NCI-H2196 (cell line): ENCODE measurements at regions not wholly inside any gene's neighbourhood (a gene's known extent, or its start where the extent isn't known, plus 50 kb on each side); places are given as distances from the start of the nearest gene placed in this dataset.

Experiments used
- DNase-seq: peaks from one replicate; lab custom pipeline; 2025; ENCODE audit not compliant: unreplicated experiment; lab: John Stamatoyannopoulos, UW

DNA sequence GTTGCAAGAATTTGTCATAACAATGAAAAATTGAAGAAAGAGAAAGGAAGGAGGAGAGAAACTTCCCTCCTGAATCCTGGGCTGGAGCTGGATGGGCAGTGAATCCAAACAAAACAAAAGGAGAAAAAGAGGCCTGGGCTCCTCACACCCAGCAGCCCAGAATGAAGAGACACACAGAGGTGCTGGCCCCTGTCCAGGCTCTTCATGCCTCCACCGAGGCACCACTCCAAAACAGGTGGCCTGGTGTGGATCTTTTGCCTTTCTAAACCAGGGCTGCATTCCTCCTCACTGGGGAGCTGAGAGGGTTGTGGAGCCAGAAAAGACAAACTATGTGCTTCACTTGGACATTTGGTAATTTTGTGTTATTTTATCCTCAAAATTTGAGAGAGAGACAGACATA, 76.0 kb downstream of the FAM124B start:
- DNase-seq: no peak

DNA sequence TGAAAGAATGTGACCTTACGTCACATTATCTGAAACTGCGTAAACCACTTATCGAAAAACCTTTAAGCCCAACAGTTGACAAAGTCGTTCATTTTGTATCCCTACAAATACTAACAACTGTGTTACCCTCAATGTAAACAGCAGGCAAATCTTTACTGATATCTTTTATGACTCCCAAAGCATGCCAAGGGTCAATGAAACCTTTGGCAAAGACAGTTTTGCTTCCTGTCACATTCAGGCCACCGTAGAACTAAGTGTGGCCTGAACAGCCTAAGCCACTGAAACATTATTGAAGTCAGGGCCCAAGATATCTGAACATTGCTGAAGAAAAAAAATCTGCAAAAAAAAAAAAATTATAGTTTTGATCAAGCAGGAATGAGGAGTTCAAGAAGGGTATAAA, 77.3 kb downstream of the FAM124B start:
- DNase-seq: no peak

DNA sequence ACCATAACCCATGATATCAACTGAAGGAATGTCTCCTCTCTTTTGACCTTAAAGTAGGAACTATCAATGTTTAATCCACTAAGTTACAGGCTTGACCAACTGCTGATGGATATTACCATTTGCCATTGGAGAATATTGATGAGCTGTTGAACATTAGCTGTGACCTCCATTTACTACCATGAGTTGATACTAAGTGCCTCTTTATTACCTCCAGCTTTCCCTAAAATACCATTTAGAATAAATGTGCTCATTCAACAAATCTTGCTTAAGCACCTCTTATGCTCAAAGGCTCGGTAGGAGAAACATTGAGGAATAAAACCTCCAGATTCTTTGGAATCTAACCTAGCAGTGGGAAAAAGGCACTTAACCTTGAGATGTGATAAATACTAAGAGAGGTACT, 81.2 kb downstream of the FAM124B start:
- no peak for DNase-seq

DNA sequence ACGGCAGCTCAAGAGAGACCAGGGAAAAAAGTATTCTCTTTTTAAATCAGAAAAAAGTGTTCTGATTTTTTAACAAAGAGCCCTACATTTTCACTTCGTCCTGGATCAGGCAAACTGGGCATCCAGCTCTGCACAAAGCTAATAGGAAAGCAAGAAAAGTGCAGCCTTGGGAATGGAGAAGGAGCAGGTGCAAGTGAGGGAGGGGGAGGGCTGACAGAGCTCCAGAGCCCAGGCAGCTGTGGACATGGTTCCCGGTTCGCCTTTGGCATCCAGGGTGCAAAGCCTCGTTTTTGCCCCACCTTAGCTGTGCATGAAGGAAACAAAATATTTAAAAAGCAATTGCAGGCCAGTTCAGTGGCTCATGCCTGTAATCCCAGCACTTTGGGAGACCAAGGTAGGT, 82.2 kb downstream of the FAM124B start:
- DNase-seq: no peak

DNA sequence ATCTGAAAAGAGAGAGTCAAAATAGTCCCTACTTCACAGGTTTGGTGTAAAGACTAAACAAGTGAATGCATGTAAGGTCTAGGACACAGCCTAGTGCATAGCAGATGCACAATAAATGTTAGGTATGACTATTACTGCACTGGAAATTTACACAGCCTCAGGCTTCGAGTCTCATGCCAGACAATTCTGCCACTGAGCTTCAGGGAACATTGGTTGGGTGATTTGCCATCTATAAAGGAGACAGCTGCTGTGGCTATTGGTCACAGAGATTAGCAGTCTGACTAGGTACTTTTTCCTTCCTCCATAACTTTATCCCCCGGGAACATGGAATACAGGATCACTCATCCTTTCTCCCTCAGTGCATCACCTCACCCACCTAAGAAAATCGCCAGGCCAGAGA, 89.2 kb downstream of the FAM124B start:
- DNase-seq: no peak

DNA sequence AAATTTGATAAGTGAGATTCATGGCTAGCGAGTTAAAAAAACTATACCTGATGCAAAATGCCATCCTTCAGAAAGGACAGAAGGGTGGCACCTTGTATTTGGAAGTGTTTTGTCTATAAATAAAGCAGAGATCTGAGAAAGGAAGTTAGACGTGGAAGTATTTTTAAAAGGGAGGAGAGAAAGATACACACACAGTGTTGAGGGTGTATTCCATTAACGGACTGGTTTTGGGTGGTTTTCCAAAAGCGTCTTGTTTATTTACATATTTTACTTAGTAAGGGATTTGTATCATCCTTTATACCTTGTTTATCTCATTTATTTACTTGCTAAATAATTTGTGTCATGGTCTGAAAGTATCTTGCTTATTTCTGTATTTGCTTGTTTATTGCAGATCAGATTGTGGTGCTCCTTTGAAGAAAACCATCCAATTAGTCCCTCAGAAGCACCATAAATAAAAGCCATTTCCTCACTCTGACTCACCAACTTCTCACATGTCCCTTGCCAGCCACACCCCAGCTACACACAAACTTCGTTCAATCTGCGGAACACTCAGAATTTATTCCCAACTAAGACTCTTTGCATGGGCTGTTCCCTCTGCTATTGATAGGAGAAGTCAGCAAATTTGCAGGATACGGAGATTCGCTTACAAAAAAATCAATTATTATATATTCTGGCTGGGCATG, 90.8 kb downstream of the FAM124B start:
- DNase-seq: no peak

DNA sequence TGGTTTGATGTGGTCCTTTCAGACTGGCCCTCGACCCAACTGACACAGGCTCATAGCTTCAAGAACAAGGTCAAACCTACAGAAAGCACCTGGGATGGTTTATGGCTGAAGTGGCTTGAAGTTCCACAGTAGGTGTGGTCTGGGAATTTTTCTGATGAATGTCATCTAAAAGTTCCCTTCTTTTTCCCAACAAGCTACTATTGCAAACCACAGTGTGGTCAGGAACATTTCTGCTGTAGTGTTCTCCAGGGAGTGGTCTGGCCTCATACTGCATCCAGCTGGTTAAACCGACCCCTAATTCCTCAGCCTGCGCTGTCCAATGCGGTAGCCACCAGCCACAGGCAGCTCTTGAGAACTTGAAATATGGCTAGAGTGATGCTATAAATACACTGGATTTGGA, 92.7 kb downstream of the FAM124B start:
- DNase-seq: no peak

DNA sequence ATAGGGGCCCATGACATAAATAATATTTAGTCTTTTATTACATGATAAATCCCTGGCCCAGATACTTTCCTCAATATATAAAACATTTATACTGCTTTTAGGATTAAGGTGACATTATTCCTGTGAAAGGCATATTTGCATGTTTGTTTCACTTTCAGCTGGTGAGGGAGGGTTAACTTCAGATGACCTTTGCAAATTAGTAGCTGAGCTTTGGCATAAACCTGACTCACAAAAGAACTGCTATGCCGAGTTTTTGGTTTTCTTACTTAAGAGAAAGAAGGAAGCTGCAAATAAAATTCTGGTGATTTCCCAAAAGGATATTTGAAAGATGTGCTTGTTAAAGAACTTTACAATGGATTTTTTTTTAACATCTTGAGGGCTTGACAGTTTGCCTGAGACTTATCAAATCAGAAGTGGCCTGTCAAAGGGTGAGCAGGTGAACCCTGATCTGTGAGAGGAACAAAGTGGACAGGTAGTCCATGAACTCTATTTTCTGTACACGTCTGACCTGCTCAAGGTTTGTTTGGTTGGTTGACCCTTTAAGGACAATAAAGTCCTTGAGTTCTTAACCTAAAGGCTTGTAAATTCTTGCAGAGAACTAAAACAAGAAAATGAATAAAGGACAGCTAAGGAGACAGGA, 93.5 kb downstream of the FAM124B start:
- no peak for DNase-seq

DNA sequence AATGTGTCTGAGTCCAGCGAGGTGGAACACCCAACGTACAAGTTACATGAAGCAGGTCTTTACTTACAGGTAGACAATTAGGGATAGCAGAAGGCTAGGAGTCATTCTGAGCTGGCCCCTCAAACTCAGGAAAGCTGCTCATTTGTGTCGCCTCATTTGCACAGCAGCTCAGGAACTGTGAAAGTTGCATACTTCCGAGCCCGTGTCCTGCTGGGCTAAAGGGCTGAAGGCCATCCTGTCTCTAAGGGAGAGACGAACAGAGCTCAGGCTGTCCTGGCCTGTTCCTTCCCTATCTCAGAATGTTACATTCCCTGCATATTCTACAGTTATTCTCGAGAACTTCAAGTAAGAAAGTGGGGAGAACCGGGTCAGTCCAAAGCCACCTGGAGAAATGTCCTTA, 99.0 kb downstream of the FAM124B start:
- no peak for DNase-seq

DNA sequence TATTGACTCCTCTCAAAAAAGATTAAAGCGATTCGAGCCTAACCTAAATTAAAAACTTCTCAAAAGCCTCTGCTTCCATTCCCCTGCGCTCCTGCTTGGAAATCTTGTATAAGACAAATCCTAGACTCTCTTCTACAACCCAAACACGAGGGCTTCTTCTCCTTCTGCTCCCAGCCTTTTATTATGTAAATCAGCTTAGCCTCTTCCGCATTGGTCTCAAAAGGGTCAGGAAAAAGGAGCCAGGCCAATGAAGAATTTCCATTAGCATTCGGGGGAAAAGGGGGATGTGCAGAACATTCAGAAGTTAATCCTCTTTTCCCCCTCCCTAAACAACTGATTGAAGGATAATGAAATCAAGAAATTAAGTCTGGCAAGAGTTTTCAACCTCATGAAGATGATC, 107.9 kb downstream of the FAM124B start:
- DNase-seq: no peak

DNA sequence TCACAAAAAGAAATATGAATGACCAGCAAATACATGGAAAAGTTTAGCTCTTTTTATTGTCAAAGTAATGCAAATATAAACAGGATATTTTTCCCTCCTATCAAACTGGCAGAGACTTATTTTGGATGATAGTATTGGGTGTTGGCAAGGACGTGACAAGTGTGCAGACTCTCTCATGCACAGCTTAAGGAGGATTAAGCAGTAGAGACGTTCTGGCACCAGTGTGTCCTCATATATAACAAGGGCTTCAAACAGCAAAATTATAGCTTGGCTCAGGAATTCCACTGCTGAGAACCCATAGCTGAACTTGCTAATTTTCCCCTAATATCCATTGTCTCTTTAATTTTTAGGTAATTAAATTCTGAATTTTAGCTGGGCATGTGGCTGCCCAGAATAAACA, 114.4 kb downstream of the FAM124B start:
- DNase-seq: no peak

DNA sequence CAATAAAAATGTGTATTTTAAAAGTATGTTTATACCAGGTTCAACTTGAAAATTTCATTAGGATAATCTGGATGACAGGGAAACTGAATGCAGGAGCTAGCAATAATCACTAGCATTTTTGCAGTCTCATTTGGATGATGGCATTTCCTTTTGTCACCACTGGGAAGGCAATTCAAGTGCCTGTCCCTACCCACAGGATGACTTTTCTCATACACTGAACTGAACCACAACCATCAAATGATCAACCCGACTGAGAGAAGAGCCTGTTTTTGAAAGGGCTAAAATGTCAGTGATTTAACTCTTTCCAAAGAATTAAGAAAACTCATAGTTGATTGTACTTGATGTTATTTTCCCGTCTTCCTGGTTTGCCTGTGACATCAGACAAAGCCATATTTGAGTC, 115.0 kb downstream of the FAM124B start:
- DNase-seq: no peak

DNA sequence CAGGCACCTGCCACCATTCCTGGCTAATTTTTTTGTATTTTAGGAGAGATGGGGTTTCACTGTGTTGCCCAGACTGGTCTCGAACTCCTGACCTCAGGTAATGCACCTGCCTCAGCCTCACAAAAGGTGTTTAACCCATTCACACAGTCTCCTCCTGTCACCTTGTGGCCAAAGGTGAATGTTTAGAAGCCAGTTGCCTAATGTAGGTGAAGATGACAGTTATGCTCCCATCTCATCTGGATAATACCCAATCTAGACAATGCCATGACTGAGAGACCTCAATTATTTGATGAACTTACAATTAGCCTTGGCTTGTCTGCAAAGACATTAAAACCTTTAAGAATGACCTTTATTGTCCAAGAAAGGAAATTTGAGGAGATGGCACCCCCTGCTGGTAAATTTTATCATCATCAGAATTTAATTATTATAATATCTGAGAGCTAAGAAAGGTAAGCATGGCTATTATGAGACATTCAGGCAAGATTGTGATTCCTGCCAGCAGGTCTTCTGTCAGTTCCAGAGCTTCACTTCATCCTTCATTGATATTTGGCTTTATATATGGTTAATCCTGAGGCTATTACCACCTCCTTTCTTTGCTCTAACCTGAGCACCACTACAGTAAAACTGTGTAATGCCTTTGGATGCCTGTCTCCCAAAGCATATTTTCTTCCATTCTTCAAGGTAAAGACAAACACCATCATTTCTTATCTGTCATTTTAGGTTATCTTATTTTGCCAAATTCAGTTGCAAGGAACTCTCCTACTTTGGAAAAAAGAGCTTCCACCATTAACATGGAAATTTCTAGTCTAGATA, 117.6 kb downstream of the FAM124B start:
- DNase-seq: peak; percentile 45

DNA sequence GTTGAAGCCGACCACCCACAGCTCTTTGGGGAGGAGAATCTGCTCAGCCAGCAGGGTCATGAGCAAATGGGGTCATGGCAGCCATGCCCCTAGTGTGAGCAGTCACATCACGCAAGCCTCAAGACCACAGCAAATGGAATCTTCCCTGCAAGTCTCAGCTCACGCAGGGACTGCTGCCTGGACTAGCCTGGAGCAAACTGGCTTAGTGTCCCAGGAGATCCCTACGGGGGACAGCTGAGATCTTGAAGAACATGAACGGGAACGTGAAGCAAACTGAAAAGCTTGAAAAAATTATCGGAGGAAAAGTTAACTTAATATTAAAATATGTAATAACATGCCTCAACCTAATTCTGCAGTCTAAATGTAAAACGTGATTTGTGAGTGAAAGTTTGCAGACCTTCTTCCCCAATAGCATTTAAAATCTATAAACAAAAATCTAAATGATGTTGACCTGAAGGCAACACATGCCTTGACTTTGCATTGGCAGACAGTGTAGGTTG, 118.4 kb downstream of the FAM124B start:
- DNase-seq: no peak

DNA sequence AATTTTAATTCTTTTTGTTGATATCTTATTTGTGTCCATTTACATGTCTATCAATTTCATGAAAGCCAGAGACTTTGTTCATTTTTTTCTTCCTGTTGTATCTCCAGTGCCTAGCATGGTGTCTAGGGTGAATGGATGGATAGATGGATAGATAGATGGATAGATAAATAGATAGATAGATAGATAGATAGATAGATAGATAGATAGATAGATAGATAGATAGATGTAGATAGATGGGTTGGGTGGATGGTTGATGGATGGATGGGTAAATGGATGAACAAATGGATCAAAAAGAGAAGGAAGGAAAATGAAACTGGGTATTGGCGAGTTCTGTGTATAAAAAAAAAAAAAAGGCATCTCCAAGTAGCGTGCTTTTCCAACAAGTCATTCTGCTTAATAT, 120.5 kb downstream of the FAM124B start:
- no peak for DNase-seq

DNA sequence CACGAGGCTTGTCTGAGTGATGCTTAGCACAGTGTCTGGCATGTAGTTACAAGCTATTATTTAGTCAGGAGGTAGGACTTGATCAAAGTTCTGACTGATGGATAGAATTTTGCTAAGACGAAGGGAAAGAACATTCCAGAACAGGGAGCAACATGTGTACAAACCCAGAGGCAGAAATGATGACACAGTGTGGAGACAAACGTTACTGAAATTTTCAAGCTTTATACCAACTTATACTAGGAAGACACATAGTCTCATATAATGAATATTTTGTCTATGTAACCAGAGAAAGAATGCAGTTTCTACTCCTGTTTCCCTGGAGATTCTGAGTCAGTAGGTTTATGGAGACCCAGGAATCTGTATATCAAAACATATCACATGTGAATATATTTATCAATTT, 123.4 kb downstream of the FAM124B start:
- no peak for DNase-seq

DNA sequence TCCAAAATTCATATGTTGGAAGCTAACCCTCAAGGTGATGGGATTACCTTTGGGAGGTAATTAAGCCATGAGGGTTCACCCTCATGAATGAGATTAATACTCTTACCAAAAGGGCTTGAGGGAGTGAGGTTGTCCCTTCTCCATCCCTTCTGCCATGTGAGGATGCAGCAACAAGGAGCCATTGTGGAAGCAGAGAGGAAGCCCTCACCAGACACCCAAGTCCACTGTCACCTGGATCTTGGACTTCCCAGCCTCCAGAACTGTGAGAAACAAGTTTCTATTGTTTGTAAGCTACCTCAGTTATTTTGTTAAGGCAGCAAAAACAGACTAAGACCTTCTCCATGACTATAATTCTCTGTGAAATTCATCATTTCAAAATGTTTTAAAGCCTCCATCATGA, 125.7 kb downstream of the FAM124B start:
- no peak for DNase-seq

DNA sequence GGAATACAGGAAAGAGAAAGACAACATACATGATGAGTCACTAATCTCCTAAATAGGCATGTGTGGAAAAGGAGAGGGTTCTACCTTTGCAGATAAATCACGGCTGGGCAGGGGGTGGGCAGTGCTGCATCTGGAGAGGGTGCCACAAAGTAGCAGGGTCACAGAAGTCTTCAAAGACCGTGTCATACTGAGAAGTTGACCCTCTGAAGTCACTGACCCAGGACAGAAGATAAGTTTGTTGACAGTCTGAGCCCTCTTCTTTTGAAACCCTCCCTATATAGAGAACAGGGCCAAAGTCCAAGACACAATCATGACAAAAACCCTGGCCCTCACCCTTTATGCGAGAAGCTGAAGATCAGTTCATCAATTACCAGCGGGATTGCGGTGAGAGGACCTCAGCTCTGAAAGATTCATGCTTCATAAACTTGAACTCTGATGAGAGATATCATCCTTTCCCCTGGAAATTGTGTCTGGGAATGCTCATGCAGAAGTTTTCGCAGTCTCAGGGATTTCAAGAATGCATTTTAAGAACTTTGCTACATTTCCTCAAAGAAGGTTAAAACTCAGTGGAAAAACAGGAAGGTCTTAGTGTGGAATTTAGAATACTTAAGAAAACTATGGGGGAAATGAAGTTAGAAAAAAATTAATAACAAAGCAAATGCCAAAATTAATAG, 129.5 kb downstream of the FAM124B start:
- DNase-seq: no peak

DNA sequence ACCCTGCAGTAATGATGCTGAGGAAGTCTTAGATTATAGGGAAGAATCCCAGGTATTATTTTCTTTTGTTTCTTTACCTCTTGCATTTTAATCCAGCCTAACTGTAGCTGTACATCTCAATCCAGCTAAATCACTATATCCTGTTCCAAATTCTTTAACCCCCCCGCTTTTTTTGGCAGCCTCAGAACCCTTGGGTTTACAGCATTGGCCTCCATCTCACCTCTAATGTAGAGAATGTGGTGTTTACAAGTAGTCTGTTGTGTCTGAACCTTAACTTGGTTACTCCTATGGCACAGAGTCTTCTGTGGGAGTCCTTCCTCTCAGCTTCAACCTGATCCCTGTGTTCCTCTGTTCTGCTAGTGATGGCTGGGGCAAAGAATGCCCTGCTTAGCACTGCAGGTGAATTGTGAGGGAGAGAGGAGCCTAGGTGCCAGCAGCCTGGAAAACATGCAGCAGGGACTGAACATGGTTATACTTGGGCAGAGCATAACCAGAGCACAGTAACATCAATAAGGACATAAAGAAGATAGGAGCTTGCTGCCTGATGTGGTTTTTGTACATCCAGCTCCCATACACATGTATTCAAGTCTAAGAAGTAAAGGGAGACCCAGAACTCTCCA, 130.2 kb downstream of the FAM124B start:
- no peak for DNase-seq

DNA sequence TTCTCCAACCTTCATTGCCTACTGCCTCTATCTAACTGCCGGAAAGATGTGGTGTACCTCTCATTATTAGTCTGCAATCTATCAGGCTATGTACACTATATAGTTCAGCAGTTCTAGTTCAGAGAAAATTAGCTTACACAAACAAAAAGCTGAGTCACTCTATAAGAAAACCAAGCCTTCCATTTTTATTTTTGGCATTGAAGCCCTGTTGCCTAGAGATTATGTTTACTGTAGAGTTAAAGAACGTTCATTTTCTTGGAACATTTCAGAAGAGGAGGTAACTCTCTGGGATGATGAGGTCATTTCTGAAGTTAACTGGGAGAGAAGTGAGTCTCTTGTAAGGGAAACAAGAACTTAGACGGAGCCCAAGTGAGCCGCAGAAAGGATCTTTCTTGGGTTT, 133.5 kb downstream of the FAM124B start:
- peak; percentile 16 for DNase-seq

DNA sequence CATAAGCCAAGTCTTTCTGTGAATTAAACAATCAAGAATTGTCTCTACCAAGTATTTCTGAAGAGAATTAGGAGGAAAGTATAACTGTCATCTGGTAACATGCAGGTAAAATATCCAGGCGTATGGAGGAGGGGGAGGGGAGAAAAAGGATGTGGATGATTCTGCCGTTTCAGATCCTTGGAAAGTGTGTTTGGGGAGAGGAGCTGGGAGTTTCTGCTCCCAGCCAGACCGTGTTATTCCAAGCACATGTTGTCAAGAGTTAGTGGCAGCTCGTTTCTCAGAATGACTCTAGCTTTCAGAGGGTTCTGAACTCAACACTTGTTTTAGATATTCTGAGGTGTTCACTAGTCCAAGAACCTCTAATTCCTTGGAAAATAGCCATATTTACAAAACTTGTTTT, 137.6 kb downstream of the FAM124B start:
- DNase-seq: no peak
